LNCAP (cell line): ENCODE measurements at regions not wholly inside any gene's neighbourhood (a gene's known extent, or its start where the extent isn't known, plus 50 kb on each side); places are given as distances from the start of the nearest gene placed in this dataset.

Experiments
- CTCF ChIP-seq: fragments of 450-650 bp; IDR thresholded peaks from 2 replicates; pipeline ENCODE4 v1.5.1; 2017; ENCODE audit warnings: mild to moderate bottlenecking

GRCh38 chr1:5720045-5720444, 272.2 kb downstream of the NPHP4 start:
- no peak for TF ChIP-seq CTCF

- 0 out of 2 replicates have a peak, but pooled peaks have one; percentile 7 for TF ChIP-seq CTCF
Measured at GRCh38 chr1:5718831-5719632, 273.2 kb downstream of the NPHP4 start.

GRCh38 chr1:5717031-5717682, 275.1 kb downstream of the NPHP4 start:
- TF ChIP-seq CTCF, result no peak

GRCh38 chr1:5716126-5716525, 276.1 kb downstream of the NPHP4 start:
- no peak for TF ChIP-seq CTCF

DNA sequence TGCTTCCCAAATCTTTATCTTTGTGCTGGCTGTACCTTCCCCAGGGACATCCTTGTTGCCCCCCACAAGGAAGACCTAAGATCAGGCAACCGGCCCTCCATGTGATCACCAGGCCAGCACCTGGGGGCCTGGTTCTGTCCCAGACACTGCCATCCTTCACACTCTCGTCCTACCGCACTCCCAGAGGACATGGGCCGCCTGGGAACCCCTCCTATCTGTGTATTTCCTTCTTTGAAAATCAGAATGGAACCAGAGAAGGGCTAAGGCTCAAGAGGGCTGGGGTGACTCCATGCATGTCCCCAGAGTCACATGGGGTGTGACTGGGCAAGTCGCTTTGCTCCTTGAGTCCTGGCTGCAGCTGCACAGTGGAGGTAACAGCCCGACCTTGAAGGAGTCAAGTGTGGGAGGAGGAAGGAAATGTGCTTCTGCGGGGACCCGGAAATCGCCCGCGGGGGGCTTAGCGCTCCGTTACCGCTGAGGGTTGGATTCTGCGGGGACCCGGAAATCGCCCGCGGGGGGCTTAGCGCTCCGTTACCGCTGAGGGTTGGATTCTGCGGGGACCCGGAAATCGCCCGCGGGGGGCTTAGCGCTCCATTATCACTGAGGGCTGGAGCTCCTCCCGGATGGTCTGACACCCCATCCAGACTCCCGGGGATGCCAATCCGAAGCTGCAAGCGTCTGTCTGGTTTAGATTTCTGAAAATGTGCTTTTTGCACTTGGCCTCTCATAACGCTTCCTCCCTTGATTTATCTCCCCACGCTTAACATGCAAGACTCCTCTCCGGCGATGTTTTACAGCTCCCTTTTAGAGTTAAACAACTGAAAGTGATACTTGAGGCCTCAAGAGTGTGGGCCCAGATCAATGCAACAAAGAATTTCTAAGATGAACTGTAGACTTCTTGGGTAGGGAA, 278.9 kb downstream of the NPHP4 start:
- TF ChIP-seq CTCF, result no peak

DNA sequence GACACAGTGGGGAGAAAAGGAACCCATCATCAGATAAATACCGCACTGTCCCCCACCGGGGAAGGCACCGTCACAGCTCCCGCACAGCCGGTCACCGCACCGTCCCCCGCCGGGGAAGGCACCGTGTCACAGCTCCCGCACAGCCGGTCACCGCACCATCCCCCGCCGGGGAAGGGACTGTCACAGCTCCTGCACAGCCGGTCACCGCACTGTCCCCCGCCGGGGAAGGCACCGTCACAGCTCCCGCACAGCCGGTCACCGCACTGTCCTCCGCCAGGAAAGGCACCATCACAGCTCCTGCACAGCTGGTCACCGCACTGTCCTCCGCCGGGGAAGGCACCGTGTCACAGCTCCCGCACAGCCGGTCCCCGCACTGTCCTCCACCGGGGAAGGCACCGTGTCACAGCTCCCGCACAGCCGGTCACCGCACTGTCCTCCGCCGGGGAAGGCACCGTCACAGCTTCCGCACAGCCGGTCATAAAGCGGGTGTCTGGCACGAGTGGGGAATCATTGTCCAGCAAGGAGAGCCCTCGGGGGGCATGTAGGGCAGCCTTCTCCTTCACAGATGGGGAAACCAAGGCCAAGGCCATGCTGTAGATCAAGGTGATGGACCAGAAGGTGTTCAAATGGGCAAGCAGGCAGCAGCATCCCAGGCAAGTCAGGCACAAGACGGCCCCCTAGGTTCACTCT, 280.1 kb downstream of the NPHP4 start:
- TF ChIP-seq CTCF, result no peak

- TF ChIP-seq CTCF, result no peak
Measured at GRCh38 chr1:5711079-5711478, 281.1 kb downstream of the NPHP4 start.
